ENCODE measurements at regions not wholly inside any gene's neighbourhood (a gene's known extent, or its start where the extent isn't known, plus 50 kb on each side); places are given as distances from the start of the nearest gene placed in this dataset.

GRCh38 chr4:56084851-56085250 is 136.1 kb downstream of the CEP135 start:
- no peak for DNase-seq

Measured in right hindlimb (tissue), 1 donor.